ENCODE measurements at regions not wholly inside any gene's neighbourhood (a gene's known extent, or its start where the extent isn't known, plus 50 kb on each side); places are given as distances from the start of the nearest gene placed in this dataset.

DNA sequence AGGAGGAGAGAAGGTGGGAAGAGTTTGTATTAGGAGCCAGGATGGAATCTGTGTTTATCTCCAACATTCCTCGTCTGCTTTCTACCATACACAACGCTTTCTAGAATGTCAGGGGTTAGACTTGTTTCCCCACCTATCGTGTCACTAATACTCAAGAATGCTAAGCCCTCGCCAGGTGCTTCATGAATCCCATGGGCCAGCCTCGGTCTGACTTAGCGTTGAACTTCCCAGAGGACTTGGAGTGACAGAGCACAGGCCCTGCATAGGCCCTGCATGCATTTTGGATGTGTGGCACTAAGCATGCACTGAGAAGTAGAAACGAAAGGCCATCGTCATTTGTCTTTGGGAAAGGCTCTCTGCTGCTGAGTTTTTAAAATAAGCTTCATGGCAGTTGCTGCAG is 328.7 kb downstream of the NSG2 start:
- Mint-ChIP-seq H3K4me3 (ENCODE audit: low read depth) (no peak overlapping the region), H3K27ac (no peak overlapping the region), H3K9me3 (no peaks in the 10 kb centered on the region), H3K27me3 (ENCODE audit: low read depth) (no peaks in the 10 kb centered on the region), H3K4me1 (ENCODE audit: low read depth) (no peaks in the 10 kb centered on the region), H3K36me3 (ENCODE audit: low read depth) (no peaks in the 10 kb centered on the region)
- intact Hi-C loops (cut with micrococcal nuclease): no loop called here
- DNase-seq (ENCODE audit: low spot score): no peak

DNA sequence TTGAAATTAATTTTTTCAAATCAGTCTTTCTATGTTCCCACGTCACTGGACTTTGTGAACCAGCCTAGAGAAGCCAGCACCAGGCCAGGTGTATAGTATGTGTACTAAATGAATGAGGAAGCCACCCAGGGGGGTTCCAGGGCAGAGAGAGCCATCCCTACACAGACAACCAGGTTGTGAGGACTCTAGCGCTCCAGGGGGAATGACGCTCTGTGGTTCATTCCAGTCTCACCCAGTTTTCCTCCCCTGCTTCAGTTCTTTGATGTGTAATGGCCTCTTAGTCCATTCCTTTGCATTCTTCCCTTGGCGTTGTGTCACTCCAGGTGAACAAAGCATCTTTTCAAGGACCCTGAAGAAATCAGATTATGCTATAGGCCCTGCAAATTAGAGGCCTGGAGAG is 330.6 kb downstream of the NSG2 start:
- H3K9me3 Mint-ChIP-seq: no peaks in the 10 kb centered on the region
- no peak for DNase-seq (ENCODE audit: low spot score)
- no peaks in the 10 kb centered on the region for H3K27me3 Mint-ChIP-seq (ENCODE audit: low read depth)
- no peaks in the 10 kb centered on the region for H3K4me1 Mint-ChIP-seq (ENCODE audit: low read depth)
- intact Hi-C loops (cut with micrococcal nuclease): no loop called here
- H3K4me3 Mint-ChIP-seq (ENCODE audit: low read depth): no peak overlapping the region
- no peak overlapping the region for H3K27ac Mint-ChIP-seq
- no peaks in the 10 kb centered on the region for H3K36me3 Mint-ChIP-seq (ENCODE audit: low read depth)

- Mint-ChIP-seq H3K27ac (no peak overlapping the region), H3K36me3 (ENCODE audit: low read depth) (no peaks in the 10 kb centered on the region), H3K4me3 (ENCODE audit: low read depth) (no peak overlapping the region), H3K27me3 (ENCODE audit: low read depth) (no peaks in the 10 kb centered on the region), H3K4me1 (ENCODE audit: low read depth) (no peaks in the 10 kb centered on the region), H3K9me3 (no peaks in the 10 kb centered on the region)
- intact Hi-C loops (cut with micrococcal nuclease): no loop called here
- DNase-seq (ENCODE audit: low spot score): no peak
These were observed 331.3 kb downstream of the NSG2 start for GRCh38 chr5:174376726-174377373.

DNA sequence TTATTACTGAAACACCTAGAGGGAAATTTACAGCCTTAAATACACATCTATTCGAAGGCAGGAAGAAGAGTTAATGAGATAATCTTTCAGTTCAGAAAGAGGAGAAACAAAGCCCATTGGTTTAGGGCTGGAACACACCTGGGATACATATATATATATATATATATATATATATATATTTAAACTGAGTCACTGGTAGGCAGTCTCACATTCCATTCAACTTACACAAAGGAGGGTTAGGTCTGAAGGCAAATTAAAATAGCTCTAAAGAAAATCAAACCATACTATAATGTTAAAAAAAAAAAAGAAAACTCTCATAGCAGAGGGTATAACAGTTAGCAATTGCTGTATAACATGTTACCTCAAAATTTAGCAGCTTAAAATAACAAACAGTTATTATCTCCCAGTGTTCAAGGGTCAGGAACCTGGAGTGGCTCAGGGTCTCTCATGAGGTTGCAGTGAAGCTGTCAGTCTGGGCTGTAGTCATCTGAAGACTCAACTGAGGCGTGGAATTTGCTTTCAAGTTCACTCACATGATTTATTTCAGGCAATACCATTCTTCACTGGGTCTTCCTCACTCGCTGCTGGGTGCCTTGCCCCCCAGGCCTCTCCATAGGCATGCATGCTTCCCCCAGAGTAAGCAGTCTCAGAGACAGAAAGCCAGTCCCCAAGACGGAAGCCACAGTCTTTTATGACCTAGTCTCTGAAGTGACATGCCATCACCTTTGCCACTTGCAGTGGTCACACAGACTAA is 332.8 kb downstream of the NSG2 start:
- Mint-ChIP-seq H3K36me3 (ENCODE audit: low read depth) (no peaks in the 10 kb centered on the region), H3K27ac (no peak overlapping the region), H3K4me1 (ENCODE audit: low read depth) (no peaks in the 10 kb centered on the region), H3K9me3 (no peaks in the 10 kb centered on the region), H3K27me3 (ENCODE audit: low read depth) (no peaks in the 10 kb centered on the region), H3K4me3 (ENCODE audit: low read depth) (no peak overlapping the region)
- DNase-seq (ENCODE audit: low spot score): no peak
- intact Hi-C loops (cut with micrococcal nuclease): no loop called here

- H3K9me3 Mint-ChIP-seq: no peaks in the 10 kb centered on the region
- DNase-seq (ENCODE audit: low spot score): no peak
- H3K36me3 Mint-ChIP-seq (ENCODE audit: low read depth): no peaks in the 10 kb centered on the region
- H3K4me1 Mint-ChIP-seq (ENCODE audit: low read depth): no peaks in the 10 kb centered on the region
- intact Hi-C loops (cut with micrococcal nuclease): no loop called here
- H3K27ac Mint-ChIP-seq: no peak overlapping the region
- H3K4me3 Mint-ChIP-seq (ENCODE audit: low read depth): no peak overlapping the region
- no peaks in the 10 kb centered on the region for H3K27me3 Mint-ChIP-seq (ENCODE audit: low read depth)
These were observed 334.8 kb downstream of the NSG2 start for GRCh38 chr5:174380311-174380710.

- H3K36me3 Mint-ChIP-seq (ENCODE audit: low read depth): no peaks in the 10 kb centered on the region
- no peaks in the 10 kb centered on the region for H3K27me3 Mint-ChIP-seq (ENCODE audit: low read depth)
- H3K9me3 Mint-ChIP-seq: no peaks in the 10 kb centered on the region
- no peak for DNase-seq (ENCODE audit: low spot score)
- H3K4me1 Mint-ChIP-seq (ENCODE audit: low read depth): no peaks in the 10 kb centered on the region
- no peak overlapping the region for H3K4me3 Mint-ChIP-seq (ENCODE audit: low read depth)
- no peak overlapping the region for H3K27ac Mint-ChIP-seq
- intact Hi-C loops (cut with micrococcal nuclease): no loop called here
These were observed 335.7 kb downstream of the NSG2 start for GRCh38 chr5:174381241-174381640.

- no peaks in the 10 kb centered on the region for H3K36me3 Mint-ChIP-seq (ENCODE audit: low read depth)
- H3K27me3 Mint-ChIP-seq (ENCODE audit: low read depth): no peaks in the 10 kb centered on the region
- no peak overlapping the region for H3K4me3 Mint-ChIP-seq (ENCODE audit: low read depth)
- no peaks in the 10 kb centered on the region for H3K9me3 Mint-ChIP-seq
- H3K4me1 Mint-ChIP-seq (ENCODE audit: low read depth): no peaks in the 10 kb centered on the region
- no peak overlapping the region for H3K27ac Mint-ChIP-seq
- DNase-seq (ENCODE audit: low spot score): no peak
- intact Hi-C loops (cut with micrococcal nuclease): no loop called here
These were observed 338.0 kb downstream of the NSG2 start for GRCh38 chr5:174383210-174384167.

GRCh38 chr5:174384509-174384947 is 339.0 kb downstream of the NSG2 start:
- intact Hi-C loops (cut with micrococcal nuclease): no loop called here
- Mint-ChIP-seq H3K4me1 (ENCODE audit: low read depth) (no peaks in the 10 kb centered on the region), H3K9me3 (no peaks in the 10 kb centered on the region)

GRCh38 chr5:174386306-174386705 is 338.1 kb upstream of the MSX2 start:
- no peaks in the 10 kb centered on the region for H3K27me3 Mint-ChIP-seq (ENCODE audit: low read depth)
- H3K36me3 Mint-ChIP-seq (ENCODE audit: low read depth): no peaks in the 10 kb centered on the region
- intact Hi-C loops (cut with micrococcal nuclease): no loop called here
- H3K4me3 Mint-ChIP-seq (ENCODE audit: low read depth): no peak overlapping the region
- no peaks in the 10 kb centered on the region for H3K4me1 Mint-ChIP-seq (ENCODE audit: low read depth)
- no peak for DNase-seq (ENCODE audit: low spot score)
- no peaks in the 10 kb centered on the region for H3K9me3 Mint-ChIP-seq
- no peak overlapping the region for H3K27ac Mint-ChIP-seq

More at GRCh38 chr5:174384509-174384947, 339.0 kb downstream of the NSG2 start:
- no peak overlapping the region for H3K27ac Mint-ChIP-seq
- H3K36me3 Mint-ChIP-seq (ENCODE audit: low read depth): no peaks in the 10 kb centered on the region
- no peak for DNase-seq (ENCODE audit: low spot score)
- no peaks in the 10 kb centered on the region for H3K27me3 Mint-ChIP-seq (ENCODE audit: low read depth)
- H3K4me3 Mint-ChIP-seq (ENCODE audit: low read depth): no peak overlapping the region

GRCh38 chr5:174386846-174387245 is 337.5 kb upstream of the MSX2 start:
- no peak for DNase-seq (ENCODE audit: low spot score)
- H3K27ac Mint-ChIP-seq: no peak overlapping the region
- H3K4me1 Mint-ChIP-seq (ENCODE audit: low read depth): no peaks in the 10 kb centered on the region
- H3K4me3 Mint-ChIP-seq (ENCODE audit: low read depth): no peak overlapping the region
- no peaks in the 10 kb centered on the region for H3K36me3 Mint-ChIP-seq (ENCODE audit: low read depth)
- intact Hi-C loops (cut with micrococcal nuclease): no loop called here
- H3K27me3 Mint-ChIP-seq (ENCODE audit: low read depth): no peaks in the 10 kb centered on the region
- H3K9me3 Mint-ChIP-seq: no peaks in the 10 kb centered on the region

- H3K9me3 Mint-ChIP-seq: no peaks in the 10 kb centered on the region
- no peak for DNase-seq (ENCODE audit: low spot score)
- intact Hi-C loops (cut with micrococcal nuclease): no loop called here
- no peaks in the 10 kb centered on the region for H3K27me3 Mint-ChIP-seq (ENCODE audit: low read depth)
- no peak overlapping the region for H3K4me3 Mint-ChIP-seq (ENCODE audit: low read depth)
- H3K27ac Mint-ChIP-seq: no peak overlapping the region
- no peaks in the 10 kb centered on the region for H3K4me1 Mint-ChIP-seq (ENCODE audit: low read depth)
- H3K36me3 Mint-ChIP-seq (ENCODE audit: low read depth): no peaks in the 10 kb centered on the region
These were observed 336.9 kb upstream of the MSX2 start for GRCh38 chr5:174387448-174387847.

DNA sequence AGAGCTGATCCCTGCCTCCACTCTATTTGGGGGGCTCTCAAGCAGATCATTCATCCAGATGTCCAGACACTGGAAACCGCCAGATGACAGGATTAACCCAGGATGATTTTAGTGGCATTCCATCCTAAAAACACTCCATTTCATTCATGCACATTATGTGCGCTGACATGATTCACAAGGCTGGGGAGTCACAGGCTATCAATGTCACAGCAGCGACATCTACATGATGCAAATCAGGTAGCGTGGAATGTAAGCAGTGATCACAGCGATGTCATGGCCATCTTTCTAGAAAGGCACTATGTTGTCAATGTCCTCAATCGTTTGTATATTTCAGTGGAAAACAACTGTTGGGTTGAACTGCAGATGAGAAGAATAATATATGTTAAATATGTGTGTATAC is 331.5 kb upstream of the MSX2 start:
- Mint-ChIP-seq H3K36me3 (ENCODE audit: low read depth) (no peaks in the 10 kb centered on the region), H3K4me3 (ENCODE audit: low read depth) (no peak overlapping the region), H3K4me1 (ENCODE audit: low read depth) (no peaks in the 10 kb centered on the region), H3K27ac (no peak overlapping the region), H3K27me3 (ENCODE audit: low read depth) (no peaks in the 10 kb centered on the region), H3K9me3 (no peaks in the 10 kb centered on the region)
- intact Hi-C loops (cut with micrococcal nuclease): no loop called here
- no peak for DNase-seq (ENCODE audit: low spot score)

GRCh38 chr5:174396541-174396940 is 327.8 kb upstream of the MSX2 start:
- DNase-seq (ENCODE audit: low spot score): no peak
- H3K27ac Mint-ChIP-seq: no peak overlapping the region
- H3K4me1 Mint-ChIP-seq (ENCODE audit: low read depth): no peaks in the 10 kb centered on the region
- no peaks in the 10 kb centered on the region for H3K27me3 Mint-ChIP-seq (ENCODE audit: low read depth)
- H3K9me3 Mint-ChIP-seq: no peaks in the 10 kb centered on the region
- no peaks in the 10 kb centered on the region for H3K36me3 Mint-ChIP-seq (ENCODE audit: low read depth)
- intact Hi-C loops (cut with micrococcal nuclease): no loop called here
- no peak overlapping the region for H3K4me3 Mint-ChIP-seq (ENCODE audit: low read depth)
